ENCODE measurements at regions not wholly inside any gene's neighbourhood (a gene's known extent, or its start where the extent isn't known, plus 50 kb on each side); places are given as distances from the start of the nearest gene placed in this dataset.
A peak's percentile ranks its signal among the peaks of the same experiment; 100 is the strongest.
"Not testable (repeated sequence)": the region's sequence is repeated elsewhere in the genome, so short reads cannot be mapped to it uniquely, and the experiment has no call there.

- DNase-seq (ENCODE audit: low read depth): peak; percentile 23
Measured at GRCh38 chr6:8175046-8175777, 72.9 kb upstream of the EEF1E1 start.

GRCh38 chr6:8174571-8174970 is 72.2 kb upstream of the EEF1E1 start:
- DNase-seq (ENCODE audit: low read depth): no peak

GRCh38 chr6:8172530-8172929 is 70.2 kb upstream of the EEF1E1 start:
- DNase-seq (ENCODE audit: low read depth): no peak

- DNase-seq (ENCODE audit: low read depth): no peak
Measured at GRCh38 chr6:8170754-8171153, 68.4 kb upstream of the EEF1E1 start.

GRCh38 chr6:8170245-8170644 is 67.9 kb upstream of the EEF1E1 start:
- no peak for DNase-seq (ENCODE audit: low read depth)

- no peak for DNase-seq (ENCODE audit: low read depth)
Measured at GRCh38 chr6:8166156-8166555, 63.8 kb upstream of the EEF1E1 start.

- not testable (repeated sequence) for DNase-seq (ENCODE audit: low read depth)
Measured at GRCh38 chr6:8165008-8165407, 62.7 kb upstream of the EEF1E1 start.

- not testable (repeated sequence) for DNase-seq (ENCODE audit: low read depth)
Measured at GRCh38 chr6:8164281-8164680, 61.9 kb upstream of the EEF1E1 start.

- DNase-seq (ENCODE audit: low read depth): no peak
Measured at GRCh38 chr6:8159966-8160365, 57.6 kb upstream of the EEF1E1 start.

GRCh38 chr6:8157839-8158238 is 55.5 kb upstream of the EEF1E1 start:
- DNase-seq (ENCODE audit: low read depth): no peak

- DNase-seq (ENCODE audit: low read depth): no peak
Measured at GRCh38 chr6:8155259-8156012, 53.1 kb upstream of the EEF1E1 start.

Data from ELR (cell line).